ENCODE measurements at regions not wholly inside any gene's neighbourhood (a gene's known extent, or its start where the extent isn't known, plus 50 kb on each side); places are given as distances from the start of the nearest gene placed in this dataset.

GRCh38 chr1:166716620-166717019, 122.7 kb upstream of the POGK start:
- Histone ChIP-seq H3K36me3 (no peaks in the 10 kb centered on the region), H3K4me3 (no peak overlapping the region), H3K4me1 (no peaks in the 10 kb centered on the region), H3K9me3 (peaks cover 0 to 26% (median 13%) of the 10 kb centered on the region in 8 donors), H3K27me3 (replicated peaks in 1 of 7) (peaks cover 0 to 4% (median 0%) of the 10 kb centered on the region in 7 donors), H3K27ac (no peak overlapping the region)
- no peak for DNase-seq
- intact Hi-C loops (cut with DNase I; ENCODE audit: low total_unique reads): no loop called here
- TF ChIP-seq POLR2A (IDR thresholded peaks at IDR 0.05): no peak
- TF ChIP-seq, protein P1, sequence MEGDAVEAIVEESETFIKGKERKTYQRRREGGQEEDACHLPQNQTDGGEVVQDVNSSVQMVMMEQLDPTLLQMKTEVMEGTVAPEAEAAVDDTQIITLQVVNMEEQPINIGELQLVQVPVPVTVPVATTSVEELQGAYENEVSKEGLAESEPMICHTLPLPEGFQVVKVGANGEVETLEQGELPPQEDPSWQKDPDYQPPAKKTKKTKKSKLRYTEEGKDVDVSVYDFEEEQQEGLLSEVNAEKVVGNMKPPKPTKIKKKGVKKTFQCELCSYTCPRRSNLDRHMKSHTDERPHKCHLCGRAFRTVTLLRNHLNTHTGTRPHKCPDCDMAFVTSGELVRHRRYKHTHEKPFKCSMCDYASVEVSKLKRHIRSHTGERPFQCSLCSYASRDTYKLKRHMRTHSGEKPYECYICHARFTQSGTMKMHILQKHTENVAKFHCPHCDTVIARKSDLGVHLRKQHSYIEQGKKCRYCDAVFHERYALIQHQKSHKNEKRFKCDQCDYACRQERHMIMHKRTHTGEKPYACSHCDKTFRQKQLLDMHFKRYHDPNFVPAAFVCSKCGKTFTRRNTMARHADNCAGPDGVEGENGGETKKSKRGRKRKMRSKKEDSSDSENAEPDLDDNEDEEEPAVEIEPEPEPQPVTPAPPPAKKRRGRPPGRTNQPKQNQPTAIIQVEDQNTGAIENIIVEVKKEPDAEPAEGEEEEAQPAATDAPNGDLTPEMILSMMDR (IDR thresholded peaks at IDR 0.05 in 8 of 11, conservative IDR thresholded peaks at IDR 0.05 in 3 of 11): no peak
- no peak for TF ChIP-seq POLR2AphosphoS5 (IDR thresholded peaks at IDR 0.05)

DNA sequence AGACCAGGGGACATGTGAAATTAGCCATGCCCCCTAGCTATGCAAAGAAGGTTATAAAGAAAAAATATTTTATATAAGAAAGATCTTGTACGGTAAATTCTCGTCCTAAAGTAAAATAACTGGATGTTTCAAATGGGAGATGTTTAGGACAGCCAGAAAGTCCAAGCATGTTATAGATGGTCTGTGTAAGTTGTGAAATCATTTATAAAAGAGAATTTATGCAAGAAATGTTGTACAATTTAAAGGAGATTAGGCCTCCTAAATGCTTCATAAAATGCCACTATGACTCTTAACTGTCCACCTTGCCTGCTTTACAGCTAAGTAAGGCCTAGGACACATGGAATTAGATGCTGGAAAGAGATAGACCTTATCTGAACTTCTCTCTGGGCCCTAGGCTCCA, 118.1 kb upstream of the POGK start:
- Histone ChIP-seq H3K4me1 (no peaks in the 10 kb centered on the region), H3K4me3 (no peak overlapping the region), H3K9me3 (peaks cover 0 to 49% (median 22%) of the 10 kb centered on the region in 8 donors), H3K27me3 (replicated peaks in 1 of 7) (no peaks in the 10 kb centered on the region), H3K36me3 (no peaks in the 10 kb centered on the region), H3K27ac (no peak overlapping the region)
- intact Hi-C loops (cut with DNase I; ENCODE audit: low total_unique reads): no loop called here
- no peak for DNase-seq
- no peak for TF ChIP-seq POLR2A (IDR thresholded peaks at IDR 0.05)
- TF ChIP-seq, protein P1 (IDR thresholded peaks at IDR 0.05 in 8 of 11, conservative IDR thresholded peaks at IDR 0.05 in 3 of 11): no peak
- no peak for TF ChIP-seq POLR2AphosphoS5 (IDR thresholded peaks at IDR 0.05)
- WGBS, 5 donors: 41 to 71% (median 46%) methylated on average over 2 of the region's 2 CpGs

- WGBS, 5 donors: 81 to 92% (median 86%) methylated on average over 1 of the region's 1 CpG
- H3K9me3 ChIP-seq: peaks cover 0 to 36% (median 9%) of the 10 kb centered on the region in 8 donors
- TF ChIP-seq POLR2A (IDR thresholded peaks at IDR 0.05) (no peak), POLR2AphosphoS5 (IDR thresholded peaks at IDR 0.05) (no peak)
- TF ChIP-seq, protein P1 (IDR thresholded peaks at IDR 0.05 in 8 of 11, conservative IDR thresholded peaks at IDR 0.05 in 3 of 11): no peak
- no peaks in the 10 kb centered on the region for H3K4me1 ChIP-seq
- peaks cover 0 to 5% (median 0%) of the 10 kb centered on the region in 7 donors for H3K27me3 ChIP-seq (replicated peaks in 1 of 7)
- intact Hi-C loops (cut with DNase I; ENCODE audit: low total_unique reads): no loop called here
- no peak overlapping the region for H3K27ac ChIP-seq
- no peak overlapping the region for H3K4me3 ChIP-seq
- H3K36me3 ChIP-seq: no peaks in the 10 kb centered on the region
- DNase-seq: no peak
Observed at GRCh38 chr1:166730299-166730888, 108.9 kb upstream of the POGK start.

DNA sequence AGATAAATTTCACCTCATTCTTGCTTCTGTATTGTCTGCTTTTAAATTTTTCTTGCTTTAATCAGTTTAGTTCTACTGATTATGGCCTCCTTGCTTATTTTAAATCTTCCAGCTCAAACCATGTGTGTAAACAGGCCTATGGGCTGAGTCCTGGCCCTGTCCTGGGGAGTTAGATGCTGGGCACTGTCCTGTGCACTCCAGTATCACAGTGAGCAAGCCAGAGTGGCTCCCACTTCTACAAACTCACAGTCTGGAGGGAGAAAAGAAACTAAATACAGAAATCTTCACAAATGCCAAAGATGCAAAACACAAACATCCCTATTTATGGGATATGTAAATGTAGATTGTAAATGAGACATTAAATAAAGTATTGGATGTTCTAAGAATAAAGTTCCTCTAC, 101.1 kb upstream of the POGK start:
- Histone ChIP-seq H3K27ac (no peak overlapping the region), H3K4me3 (no peak overlapping the region), H3K9me3 (no peaks in the 10 kb centered on the region), H3K4me1 (no peaks in the 10 kb centered on the region), H3K36me3 (no peaks in the 10 kb centered on the region), H3K27me3 (replicated peaks in 1 of 7) (no peaks in the 10 kb centered on the region)
- TF ChIP-seq POLR2A (IDR thresholded peaks at IDR 0.05): no peak
- no peak for TF ChIP-seq POLR2AphosphoS5 (IDR thresholded peaks at IDR 0.05)
- TF ChIP-seq, protein P1 (IDR thresholded peaks at IDR 0.05 in 8 of 11, conservative IDR thresholded peaks at IDR 0.05 in 3 of 11): no peak
- DNase-seq: no peak
- intact Hi-C loops (cut with DNase I; ENCODE audit: low total_unique reads): no loop called here
